ENCODE measurements at regions not wholly inside any gene's neighbourhood (a gene's known extent, or its start where the extent isn't known, plus 50 kb on each side); places are given as distances from the start of the nearest gene placed in this dataset.
"Not testable (repeated sequence)": the region's sequence is repeated elsewhere in the genome, so short reads cannot be mapped to it uniquely, and the experiment has no call there.

DNA sequence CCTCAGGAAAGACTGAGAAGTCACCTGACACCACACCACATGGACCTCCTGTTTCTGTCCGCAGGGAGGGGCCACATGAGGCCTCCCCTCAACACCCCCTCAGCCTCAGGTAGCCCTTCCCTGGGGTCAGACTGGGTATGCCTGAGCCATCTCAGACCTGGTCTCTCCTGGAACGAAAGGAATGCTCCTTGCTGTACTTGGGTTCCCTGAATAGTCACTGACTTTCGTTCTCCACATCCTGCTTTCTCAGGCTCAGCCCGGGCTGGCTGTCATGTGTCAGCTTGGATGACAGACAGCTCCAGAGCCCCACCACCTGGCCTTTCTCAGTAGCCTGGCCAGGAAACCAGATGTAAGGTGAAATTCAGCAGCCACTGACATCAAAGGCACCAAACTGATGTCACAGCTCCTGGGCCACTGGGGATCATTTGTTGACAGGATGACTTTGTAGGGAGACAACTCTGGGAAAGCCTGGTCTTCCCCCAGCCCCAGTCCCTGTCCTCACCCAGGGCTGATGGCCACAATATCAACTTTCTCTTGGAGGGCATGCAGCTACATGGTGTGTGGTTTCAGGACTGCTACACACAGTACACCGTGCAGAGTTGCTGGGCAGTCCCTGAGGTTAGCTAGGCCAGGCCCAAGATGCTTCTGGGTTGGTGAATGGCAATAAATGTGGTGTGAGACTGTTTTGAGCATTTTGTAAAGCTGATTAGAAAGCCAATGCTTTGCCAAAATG is 141.4 kb upstream of the MRPS22 start:
- DNase-seq = no peak

DNA sequence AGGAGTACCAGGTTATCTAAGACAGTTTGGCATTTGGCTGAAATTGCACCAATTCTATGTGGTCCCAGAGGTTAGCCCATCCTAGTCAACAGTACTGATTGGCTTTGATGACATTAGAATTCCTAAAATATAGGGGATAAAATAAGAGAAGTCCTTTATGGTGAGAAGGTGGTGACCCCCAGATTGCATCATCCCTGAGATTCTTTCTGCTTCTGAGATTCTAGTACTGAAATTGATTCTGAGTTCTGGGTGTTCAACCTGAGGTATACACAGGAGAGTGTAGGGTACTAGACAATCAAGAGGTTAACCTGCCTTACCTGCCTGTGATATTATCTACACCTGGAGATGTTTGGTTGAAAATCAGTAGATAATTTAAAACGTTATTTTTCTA is 140.9 kb upstream of the MRPS22 start:
- no peak for DNase-seq

DNA sequence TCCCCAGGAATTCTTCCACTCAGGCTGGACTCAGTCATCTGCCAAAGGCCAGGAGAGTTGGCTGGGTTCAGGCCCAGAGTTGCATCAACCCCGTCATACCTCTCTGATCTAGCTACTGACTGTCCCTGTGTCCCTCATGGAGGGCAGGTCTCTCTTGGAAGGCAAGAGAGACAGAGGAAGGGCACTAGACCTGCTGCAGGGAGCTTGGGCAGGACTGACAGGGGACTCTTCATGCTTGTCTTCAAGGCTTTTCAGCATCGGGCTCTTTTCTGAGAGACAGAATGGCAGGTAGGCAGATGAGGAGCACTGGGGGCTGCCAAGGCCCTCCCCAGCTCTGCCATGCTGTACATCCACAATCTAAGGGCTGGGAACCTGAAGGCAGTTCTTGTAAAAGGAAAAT is 140.1 kb upstream of the MRPS22 start:
- DNase-seq = no peak

DNA sequence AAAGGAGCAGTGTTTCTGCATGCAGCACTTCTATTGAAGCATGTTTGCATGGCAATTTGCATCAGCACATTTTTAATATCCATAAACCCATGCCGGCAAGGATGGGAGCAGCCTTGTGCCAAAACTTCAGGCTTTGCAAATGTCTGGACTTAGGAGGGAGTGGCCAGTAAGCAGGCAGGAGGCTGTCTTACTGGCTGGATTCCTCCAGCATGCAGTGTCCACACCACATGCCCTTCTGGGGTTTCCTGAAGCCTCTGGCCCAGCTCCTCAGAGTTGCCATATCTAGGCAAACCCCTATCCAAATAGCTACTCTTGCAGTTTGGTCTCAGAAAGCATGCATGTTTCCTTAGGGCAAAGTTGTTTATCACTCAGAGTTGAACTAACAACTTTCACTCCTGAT is 139.1 kb upstream of the MRPS22 start:
- DNase-seq = no peak

DNA sequence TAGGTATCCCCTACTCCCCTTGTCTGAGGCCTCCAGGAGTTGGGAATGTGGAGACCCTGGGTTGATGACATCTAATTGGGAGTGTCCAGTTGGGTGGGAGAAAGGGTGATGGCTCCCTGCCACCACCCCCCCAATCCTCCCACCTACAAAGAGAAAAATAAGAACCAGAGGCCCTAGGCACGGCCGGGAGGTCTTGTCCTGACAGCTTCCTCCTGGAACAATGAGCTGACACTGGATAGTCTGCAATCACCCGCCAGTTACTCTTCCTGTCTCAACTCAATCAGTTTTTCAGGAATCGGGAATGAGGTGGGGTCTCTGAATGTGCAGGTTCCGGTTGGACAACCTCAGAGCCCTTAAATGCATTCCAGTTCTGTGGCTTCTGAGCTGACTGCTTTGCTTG is 129.9 kb upstream of the MRPS22 start:
- no peak for DNase-seq

DNA sequence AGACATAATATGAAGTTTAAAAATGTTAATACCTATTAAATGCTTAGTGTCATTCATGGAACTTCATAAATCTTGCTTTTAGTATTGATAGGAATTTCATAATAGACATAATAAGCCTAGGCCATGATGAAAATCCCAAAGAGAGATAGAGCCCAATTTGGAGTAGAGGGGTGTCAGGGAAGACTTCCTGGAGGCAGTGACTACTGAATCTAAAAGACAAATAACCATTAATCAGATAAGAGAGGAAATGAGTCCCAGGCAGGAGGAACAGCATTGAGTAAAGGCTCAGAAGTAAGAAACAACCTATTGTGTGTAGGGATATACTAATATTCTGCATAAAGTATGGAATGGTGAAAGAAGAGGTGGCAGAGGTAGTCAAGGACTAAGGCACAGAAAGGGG is 126.9 kb upstream of the MRPS22 start:
- no peak for DNase-seq

DNA sequence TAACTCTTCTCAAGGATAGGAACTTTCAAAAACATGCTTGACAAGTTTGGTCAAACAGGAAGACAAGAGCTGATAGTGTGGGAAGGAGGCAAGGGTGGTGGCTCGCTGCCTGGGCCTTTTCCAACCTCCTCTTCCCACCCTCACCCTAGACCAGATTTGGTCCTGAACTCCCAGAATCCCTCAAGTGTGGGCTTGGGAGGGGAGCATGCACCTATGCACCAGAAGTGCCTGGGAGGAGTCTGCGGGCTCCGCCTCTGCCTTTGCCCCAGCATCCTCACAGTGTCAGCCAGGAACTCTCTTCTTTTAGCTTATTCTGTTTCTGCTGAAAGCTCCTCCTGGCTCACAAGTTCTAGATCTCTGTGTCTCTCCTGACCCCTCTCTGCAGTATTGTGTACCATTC is 126.2 kb upstream of the MRPS22 start:
- DNase-seq = no peak

DNA sequence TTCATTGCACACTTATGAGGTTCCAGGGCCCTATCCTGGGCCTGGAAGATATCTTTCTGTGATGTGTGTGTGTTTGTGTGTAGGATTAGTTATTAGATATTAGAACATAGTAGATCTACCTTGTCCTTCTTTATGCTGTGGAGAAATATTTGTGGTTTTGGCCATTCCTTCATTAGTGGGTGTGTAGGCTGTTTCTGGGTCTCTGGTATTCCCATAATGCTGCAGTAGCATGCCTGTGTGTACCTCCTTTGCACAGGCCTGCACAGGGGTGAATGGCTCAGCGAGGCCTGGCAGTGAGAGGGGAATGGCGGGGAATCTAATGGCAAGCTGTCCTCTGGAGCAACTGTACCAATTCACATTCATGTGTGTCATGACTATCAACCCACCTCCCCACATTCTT is 125.8 kb upstream of the MRPS22 start:
- no peak for DNase-seq

DNA sequence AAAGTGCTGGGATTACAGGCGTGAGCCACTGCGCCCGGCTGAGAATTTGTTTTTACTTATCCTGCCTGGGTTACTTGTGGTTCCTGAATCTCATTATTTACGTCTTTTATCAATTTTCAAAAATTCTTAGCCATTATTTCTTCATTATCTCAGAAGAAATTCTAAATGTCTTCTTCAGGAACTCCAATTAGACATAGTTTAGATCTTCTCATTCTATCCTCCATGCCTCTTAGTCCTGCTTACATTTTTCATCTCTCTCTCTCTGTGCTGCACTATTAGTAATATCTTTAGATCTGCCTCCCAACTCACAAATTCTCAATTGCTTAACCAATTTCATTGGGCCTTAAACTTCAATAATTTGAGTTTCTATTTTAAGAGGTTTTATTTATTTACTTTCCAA is 124.4 kb upstream of the MRPS22 start:
- DNase-seq = no peak

DNA sequence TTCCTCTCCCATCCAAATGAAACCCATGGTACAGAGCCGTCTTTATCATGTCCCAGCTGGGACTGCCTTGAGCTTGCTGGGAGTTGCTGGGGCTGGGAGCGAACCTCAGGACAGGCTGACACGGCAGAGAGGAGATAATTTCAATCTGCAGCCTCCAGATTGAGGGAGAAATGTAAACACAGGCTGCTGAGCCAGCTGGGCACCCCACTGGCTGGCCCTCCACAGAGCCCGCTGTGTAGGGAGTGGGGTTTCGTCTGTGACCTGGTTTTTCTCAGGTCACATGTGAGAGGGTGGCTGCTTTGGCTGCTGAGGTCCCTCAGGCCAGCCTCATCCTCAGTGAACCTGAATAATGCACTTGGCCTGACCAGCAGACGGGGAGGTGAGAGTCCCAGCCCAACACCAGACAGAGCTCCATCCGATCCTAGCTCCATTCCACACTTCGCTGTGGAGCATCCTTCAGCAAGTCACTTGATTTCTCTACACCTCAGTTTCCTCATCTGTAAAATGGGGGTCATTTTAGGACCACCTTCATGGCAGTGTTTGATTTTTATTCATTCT is 121.6 kb upstream of the MRPS22 start:
- no peak for DNase-seq

DNA sequence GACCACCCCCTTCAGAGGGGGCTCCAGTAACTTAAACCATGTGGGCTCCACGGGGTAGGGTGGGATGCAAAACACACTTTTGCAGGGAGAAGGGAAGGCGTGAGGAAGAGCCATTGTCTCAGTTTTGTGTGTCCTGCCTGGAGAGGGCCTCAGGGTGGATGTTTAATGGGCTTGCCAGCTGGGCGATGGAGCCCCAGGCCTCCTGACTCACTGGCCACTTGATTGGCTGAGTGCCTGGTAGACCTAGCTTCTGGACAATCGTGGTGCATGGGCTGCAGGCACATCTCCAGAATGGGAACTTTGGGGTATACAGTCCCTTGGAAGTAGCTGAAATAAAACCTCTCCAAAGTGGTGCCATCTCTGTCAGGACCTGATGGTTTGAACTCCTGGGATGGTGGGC is 118.3 kb upstream of the MRPS22 start:
- no peak for DNase-seq

DNA sequence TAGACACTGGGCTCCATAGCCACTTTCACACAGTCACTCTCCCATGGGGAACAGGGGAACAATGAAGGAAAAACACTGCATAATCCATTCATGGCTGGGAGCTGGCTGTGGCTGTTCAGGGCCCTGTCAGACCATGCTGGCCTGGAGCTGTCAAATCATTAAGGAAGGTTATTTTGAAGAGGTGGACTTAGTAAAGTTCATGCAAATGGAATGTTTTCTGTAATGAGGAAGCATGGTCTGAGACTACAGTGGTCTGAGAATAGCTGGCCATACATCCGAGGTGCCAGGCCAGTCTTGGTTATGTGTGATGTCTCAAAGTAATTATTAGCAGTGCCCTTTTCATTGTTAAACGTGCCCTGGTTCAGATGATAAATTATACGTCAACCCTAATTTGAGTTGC is 117.1 kb upstream of the MRPS22 start:
- DNase-seq = no peak

DNA sequence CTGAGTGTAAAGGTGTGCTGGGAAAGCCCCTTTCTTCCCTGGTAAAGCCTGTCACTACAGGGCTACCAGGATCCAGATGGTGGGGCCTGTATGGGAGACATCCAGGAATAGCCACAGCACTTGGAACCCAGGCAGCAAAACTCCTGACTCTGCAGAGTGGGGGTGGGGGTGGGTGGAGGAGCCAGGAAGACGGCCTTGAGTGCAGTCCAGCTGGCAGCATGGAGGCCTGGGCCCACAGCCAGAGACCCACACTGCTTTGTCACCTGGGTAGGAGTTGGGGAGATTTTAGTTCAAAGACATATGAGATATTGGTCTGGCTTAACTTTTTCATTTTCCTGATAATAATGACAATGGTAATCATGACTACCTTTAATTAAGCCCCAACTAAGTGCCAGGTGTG is 116.7 kb upstream of the MRPS22 start:
- no peak for DNase-seq

DNA sequence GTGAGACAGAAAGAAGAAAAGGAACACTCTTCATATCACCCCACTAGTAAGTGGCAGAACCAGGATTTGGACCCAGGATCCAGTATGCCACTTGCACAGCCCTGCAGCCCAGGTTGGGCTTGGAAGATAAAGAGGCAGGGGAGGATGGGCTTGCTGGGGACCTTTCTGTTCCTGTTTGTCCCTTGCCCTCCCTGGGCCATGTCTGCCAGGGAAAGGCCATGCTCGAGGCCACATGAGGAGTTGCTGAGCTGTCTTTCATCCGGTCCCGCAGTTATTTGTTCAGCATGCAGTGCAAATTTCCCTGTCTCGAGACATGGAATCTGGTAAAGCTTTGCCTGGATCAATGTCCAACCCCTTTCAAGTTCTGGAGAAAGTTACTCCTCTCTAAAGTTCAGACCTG is 116.0 kb upstream of the MRPS22 start:
- no peak for DNase-seq

DNA sequence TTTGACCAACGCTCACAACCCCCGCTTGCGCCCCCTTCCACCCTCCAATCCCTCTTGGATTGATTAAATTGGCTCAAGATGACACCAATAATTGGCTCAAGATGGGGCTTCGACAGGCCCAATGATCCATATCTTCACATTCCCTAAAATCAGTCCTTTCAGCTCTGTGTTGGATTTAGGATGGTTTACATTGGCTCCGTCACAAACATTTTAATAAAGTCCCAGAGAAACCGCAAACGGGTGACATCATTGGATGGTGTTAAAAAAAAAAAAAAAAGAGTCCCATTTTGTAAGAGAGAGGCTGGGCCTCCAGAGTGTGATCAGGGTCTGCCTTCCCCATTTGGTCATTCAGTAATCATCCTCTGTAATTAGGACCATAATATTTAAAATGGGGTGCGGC is 113.4 kb upstream of the MRPS22 start:
- no peak for DNase-seq

DNA sequence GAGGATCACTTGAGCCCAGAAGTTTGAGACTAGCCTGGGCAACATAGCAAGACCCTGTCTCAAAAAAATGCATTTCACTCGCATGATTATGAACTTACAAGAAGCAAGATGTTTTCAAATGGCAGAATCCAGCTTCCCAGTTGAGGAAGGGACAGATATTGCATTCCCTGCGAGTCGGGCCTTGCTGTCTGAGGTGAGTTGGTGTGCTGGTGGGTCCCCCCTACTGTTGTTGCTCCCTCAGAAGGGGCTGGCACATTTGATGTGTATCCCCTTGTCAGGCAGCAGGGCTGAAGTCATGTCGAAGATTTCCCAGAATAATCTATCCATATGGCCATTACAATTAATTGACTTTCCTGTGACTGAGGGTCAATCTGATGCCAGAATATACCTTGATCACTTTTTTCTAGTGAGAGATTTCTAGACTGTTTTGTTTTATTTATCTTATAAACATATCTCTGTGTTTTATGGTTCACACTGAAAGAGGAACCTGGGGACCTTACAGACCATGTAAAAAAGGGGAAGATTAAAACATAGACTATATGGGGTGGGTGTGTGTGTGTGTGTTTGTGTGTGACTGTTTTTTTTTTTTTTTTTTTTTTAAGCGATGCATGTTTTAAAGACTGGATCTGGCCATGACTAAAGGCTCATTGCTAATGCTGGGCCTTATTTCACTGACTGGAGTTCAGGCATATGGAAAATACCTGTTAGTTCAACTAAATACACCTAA is 112.1 kb upstream of the MRPS22 start:
- DNase-seq = no peak

DNA sequence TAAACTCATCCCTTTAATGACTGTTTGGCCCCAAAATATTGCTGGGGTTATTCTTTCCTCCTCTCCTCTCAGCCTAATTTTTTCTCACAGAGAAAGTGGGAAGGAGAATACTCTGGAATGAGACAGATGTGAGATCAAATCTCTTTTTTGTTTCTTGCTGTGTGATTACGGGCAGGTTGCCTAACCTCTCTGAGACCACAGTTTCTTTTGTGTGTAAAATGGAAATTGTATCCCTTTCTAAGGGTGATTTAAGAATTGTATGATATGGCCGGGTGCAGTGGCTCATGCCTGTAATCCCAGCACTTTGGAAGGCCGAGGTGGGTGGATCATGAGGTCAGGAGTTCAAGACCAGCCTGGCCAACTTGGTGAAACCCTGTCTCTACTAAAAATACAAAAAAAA is 111.5 kb upstream of the MRPS22 start:
- not testable (repeated sequence) for DNase-seq

DNA sequence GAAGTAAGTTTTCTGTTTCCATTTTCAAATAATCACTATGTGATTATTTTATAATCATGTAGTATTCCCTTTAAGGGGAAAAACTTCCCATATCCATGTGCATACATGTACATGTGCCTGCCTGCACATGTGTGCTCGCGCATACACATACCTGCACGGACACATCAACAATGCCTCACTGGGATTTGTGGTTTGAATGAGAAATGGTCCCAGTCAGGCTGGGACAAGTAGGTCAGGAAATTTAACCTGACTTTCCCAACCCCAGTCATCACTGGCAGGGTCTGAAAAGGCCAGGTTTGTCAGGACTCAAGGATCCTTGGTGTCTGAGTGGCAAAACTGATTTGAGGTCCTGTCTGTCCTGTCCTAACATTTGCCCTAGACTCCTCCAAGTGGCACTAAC is 109.3 kb upstream of the MRPS22 start:
- no peak for DNase-seq

DNA sequence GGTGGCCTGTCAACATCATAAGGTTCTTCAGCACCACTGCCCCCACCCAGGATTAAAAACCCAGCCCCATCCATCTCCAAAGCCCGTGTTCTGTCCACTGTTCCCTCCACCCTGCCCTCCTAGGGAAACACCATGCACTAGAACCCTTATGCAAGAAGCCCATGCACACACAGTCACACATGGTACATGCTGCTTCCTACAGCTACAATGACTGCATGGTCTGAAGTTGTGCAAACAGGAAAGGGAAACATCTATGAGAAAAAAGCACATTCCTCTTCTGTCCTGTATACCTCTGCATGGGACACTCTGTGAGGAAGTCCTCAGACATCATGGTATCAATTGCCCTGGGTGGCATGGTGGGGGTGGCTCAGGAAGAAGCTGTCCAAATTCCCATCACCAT is 108.6 kb upstream of the MRPS22 start:
- no peak for DNase-seq

DNA sequence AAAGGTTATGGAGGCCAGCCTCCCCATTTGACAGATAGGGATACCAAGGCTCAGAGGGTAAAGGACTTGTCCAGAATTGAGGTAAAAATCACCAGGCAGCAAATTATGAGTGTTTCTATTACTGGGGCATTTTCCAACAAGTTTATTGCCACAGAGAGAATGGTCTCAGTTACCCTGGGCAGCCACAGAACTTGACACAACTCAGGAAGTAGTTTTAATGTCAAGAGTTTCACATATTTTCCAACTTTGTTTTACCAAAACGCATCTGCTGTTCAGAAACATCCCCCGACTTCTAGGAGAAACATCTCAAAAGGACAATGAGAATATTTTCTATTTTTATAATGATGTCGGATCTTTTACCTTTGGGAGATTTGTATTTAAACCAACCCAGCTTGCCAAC is 107.5 kb upstream of the MRPS22 start:
- no peak for DNase-seq

DNA sequence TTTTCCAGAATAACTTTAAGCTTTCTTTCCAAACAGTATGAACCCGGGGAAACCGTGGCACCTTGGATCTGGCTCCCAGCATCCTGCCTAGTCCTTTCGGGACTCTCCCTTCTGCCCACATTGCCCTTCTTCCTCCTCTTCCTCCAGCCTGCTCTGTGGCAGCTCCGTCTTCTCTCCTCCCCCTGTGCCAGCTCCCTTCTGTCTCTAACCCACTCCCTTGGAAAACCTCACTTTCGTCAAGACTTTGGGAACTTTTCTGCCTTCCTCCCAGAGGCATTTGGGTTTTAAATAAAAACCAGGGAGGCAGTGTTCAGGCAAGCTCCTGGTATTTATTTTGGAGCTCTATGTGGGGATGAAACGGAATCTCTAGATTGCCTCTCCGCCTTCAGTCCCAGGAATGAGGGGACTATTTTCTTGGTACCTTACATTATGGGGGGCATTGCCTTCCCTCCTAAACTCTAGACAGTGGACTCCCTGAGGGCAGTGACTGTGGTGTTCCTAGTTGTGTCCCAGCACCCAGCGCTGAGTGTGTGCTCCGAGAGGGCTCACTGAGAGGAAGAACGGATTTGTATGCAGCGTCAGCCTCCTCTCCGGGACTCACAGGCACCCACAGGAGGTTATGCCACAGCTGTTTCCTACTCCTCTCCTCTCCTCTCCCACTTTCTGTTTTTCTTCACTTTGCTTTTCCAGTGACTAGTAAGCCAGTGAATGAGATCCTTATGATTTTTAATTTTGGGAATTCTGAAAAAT is 105.4 kb upstream of the MRPS22 start:
- DNase-seq = no peak

DNA sequence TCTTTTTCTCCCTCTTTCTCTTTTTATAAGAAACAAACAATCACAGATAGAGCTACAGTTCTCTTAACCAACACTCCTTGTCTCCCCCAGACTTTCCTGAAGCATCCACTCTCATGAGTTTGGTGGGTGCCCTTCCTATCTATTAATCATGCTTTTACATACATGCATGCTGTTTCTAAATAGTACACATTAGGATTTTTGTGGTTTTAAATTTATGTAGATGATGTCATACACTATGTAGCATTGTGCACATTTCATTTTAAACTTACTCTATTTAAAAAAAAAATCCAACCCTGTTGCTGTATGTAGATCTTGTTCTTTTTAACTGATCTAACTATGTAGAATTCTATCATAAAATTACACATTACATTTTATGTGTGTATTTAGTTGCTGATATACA is 104.3 kb upstream of the MRPS22 start:
- DNase-seq = no peak

DNA sequence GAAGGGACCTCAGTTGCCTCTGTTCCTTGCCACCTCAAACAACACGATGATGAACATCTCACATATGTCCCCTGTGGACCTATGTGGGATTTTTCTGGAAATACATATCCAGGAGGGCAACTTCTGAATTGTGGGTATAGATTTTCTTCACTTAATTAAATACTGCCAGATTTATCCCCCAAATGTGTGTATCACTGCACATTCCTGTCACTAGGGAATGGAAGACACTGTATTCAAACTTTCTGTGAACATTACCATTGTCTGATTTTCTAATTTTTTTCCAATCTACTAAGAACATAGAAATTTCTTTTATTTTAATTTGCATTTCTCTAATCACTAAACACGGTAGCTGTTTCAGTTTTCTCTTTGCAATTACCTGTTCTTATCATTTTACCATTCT is 102.0 kb upstream of the MRPS22 start:
- no peak for DNase-seq

DNA sequence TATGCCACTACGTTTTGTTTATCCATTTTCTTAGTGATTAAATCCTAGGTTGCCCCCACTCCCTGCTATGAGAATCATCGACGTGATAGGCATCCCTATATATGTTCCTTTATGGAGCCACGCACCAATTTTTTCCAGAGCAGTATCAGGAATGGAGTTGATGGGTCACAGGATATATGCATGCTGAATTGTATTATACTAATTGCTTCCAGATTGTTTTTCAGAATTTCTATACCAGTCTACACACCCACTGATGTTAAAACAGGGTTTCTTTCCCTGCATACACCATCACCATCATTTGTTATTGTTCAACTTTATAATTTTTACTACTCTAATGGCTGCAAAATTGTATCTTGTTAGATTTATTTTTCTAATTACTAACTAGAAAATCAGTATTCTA is 100.1 kb upstream of the MRPS22 start:
- DNase-seq = no peak
